AG08396 (cell line): ENCODE measurements at regions not wholly inside any gene's neighbourhood (a gene's known extent, or its start where the extent isn't known, plus 50 kb on each side); places are given as distances from the start of the nearest gene placed in this dataset.
A peak's percentile ranks its signal among the peaks of the same experiment; 100 is the strongest.

ENCODE experiments used
- DNase-seq: peaks from one replicate; pipeline ENCODE4 v3.0.0; 2012; ENCODE audit warnings: low spot score, mixed read lengths

DNA sequence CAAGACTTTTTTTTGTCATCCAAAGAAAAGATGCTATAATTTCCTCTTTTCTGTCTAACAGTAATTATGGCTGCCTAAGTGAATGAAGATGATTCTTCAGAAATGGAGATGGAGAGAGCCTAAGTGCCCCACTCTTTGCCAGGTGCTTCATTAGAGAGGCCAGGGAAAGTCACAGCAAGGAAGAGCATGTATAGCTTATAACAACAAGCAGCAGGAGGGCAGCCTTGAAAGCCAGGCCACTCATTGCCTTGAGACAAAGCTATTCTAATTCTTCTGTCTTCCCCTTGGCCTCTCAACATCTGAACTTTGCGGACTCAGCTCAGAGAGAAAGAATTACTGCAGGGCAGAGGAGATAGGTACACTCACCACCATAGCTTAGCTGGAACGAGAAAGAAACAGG is 112.0 kb upstream of the ZNF366 start:
- DNase-seq: no peak

- no peak for DNase-seq
These were observed 111.5 kb upstream of the ZNF366 start for GRCh38 chr5:72618708-72619107.

DNA sequence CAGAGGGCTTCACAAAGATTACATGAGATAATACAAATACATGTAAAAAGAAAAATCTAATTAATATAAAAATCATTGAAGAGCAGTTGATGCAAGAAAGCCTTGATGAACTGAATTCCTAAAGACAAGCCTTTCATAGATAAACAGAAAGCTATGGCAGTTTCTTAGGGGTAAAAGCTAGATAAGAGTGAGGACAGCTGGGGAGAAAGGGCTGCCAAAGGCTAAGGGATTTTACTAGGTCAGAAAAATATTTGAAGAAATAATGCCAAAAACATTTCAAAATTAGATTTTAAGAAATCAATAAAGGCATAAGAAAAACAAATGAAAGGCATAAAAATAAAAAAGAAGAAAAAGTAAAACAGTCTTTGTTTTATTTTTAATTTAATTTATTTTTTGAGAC is 107.9 kb upstream of the ZNF366 start:
- no peak for DNase-seq

DNA sequence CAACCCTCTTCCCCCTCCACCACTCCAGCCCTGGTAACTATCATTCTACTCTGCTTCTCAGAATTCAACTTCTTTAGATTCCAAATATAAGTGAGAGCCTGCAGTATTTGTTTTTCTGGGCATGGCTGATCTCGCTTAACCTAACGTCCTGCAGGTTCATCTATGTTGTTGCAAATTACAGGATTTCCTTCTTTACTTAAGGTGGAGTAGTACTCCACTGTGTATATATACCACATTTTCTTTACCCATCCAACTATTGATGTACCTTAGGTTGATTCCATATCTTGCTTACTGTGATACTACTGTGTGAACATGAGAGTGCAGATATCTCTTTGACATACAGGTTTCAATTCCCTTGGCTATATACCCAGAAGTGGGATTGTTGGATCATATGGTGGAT is 106.3 kb upstream of the ZNF366 start:
- DNase-seq: no peak

DNA sequence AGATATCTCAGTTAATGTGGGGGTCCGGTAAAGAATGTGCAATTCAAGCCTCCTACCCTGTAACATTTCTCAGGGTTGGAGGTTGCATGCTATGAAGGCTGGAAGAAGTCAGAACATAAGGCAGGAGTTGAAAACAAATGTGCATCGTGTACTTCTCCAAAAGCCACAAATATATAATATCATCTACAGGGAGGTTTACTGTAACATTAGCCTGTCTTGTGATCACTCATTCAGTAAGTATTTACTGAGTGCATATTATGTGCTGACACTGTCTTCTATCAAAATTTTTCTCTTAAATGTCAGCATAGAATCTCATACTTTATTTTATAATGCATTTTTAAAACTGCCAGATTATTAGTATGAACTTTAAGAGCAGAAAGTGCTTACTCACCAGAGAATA is 105.6 kb upstream of the ZNF366 start:
- no peak for DNase-seq

- peak; percentile 74 for DNase-seq
These were observed 104.0 kb upstream of the ZNF366 start for GRCh38 chr5:72611118-72611730.

- no peak for DNase-seq
These were observed 101.7 kb upstream of the ZNF366 start for GRCh38 chr5:72608926-72609325.

- DNase-seq: no peak
These were observed 101.1 kb upstream of the ZNF366 start for GRCh38 chr5:72608297-72608696.

- DNase-seq: no peak
These were observed 100.2 kb upstream of the ZNF366 start for GRCh38 chr5:72607381-72607780.

DNA sequence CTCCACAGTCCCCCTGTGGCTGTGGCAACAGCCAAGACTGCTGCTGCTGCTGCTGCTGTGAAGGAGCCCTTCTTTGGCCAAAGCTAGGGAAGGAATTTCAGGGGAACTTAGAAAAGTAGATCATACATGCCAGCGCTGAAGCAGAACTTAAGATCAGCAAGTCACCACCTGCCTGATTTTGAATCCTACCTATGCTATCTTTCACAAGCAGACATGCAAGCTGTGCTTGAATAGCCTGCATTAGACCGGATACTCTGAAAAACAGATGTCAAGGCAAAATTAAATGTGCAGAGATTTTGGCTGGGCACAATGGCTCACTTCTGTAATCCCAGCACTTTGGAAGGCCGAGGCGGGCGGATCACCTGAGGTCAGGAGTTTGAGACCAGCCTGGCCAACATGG is 99.3 kb upstream of the ZNF366 start:
- no peak for DNase-seq

GRCh38 chr5:72605632-72606031 is 98.4 kb upstream of the ZNF366 start:
- DNase-seq: no peak

GRCh38 chr5:72604798-72605154 is 97.6 kb upstream of the ZNF366 start:
- no peak for DNase-seq

DNA sequence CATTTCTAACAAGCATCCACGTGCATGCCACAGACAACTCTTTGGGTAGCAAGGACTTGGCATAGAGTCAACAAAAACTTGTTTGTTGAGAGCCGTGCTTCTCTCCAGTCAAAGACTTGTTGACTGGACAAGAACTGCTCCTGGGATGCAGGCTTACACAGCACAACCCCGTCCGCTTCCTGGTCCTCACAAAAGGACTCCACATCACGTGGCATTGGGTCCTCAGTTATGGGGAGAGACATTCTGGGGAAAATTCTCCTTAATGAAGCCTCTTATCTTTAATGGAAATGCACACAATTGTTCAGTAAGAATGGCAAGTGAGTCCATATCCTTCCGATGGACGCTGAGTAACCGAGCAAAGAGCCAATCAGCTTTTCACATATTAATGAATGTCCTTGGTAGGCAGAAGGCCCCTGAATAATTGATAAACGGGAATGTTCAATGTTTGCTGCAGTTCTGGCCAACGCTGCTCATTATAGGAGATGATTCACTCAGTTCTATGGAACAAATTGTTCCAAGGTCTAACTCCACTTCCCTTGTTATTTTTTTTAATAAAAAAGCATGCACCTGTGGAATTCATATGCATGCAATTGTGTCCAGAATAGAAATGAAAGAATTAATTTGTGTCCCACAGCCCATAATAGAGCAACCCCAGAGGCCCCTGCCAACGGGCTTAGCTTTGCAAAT is 97.0 kb upstream of the ZNF366 start:
- DNase-seq: no peak

GRCh38 chr5:72602696-72603685 is 95.8 kb upstream of the ZNF366 start:
- no peak for DNase-seq

DNA sequence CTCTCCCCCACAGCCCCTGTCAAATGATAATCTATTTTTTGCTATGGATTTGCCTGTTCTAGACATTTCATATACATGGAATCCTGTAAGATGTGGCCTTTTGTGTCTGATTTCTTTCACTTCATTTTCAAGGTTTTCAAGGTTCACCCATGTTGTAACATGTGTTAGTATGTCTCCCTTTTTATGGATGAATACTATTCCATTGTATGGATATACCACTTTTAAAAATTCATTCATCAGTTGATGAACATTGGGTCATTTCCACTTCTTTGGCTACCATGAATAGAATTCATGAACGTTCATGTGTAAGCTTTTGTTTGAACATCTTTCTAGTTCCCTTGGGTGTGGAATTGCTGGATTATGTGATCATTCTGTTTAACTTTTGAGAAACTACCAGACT is 94.7 kb upstream of the ZNF366 start:
- DNase-seq: no peak

DNA sequence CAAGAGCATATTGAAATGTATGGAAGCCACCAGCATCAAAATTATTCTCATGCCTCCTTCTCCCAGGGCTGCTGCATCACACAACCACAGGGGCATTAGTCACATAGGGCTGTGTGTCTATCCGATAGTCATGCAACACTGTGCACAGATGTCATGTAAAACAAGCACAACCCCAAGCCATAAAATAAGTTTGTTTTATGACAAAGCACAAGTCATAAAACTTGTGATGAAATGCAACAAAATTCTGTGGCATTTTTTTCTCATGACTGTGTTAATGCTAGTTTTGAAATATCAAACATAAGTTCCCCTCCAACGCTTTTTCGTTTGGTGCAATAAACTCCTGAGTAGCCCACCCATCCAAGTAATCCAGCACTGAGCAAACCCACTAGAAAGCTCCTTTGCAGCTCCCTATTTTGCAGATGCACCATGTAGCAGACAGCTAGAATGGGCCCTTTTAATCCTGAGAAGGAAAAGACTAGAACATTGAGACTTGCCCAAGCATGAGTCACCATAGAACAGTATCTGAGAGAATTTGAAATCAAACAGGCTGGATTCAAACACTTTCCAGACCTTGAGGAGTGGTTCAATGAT is 93.3 kb upstream of the ZNF366 start:
- peak; percentile 78 for DNase-seq

- no peak for DNase-seq
These were observed 92.5 kb upstream of the ZNF366 start for GRCh38 chr5:72599519-72600370.

DNA sequence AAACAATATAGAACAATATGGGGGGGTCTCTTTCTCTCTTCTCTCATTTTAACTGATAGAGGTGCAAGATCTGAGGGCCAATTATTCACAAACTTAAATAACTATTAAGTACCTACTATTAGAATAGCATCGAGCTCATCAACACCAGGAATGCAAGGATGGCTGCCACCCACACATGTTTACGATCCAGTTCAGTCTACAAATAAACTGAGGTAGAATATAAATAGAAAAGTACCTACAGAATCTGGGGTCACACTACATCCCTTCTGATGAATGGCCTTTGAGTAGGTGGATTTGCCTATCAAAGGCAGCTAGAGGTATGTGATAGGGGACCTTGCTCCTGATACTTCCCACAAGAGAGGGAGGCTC is 91.8 kb upstream of the ZNF366 start:
- DNase-seq: no peak

- no peak for DNase-seq
These were observed 91.3 kb upstream of the ZNF366 start for GRCh38 chr5:72598401-72599064.

GRCh38 chr5:72597456-72597948 is 90.3 kb upstream of the ZNF366 start:
- DNase-seq: peak; percentile 76

DNA sequence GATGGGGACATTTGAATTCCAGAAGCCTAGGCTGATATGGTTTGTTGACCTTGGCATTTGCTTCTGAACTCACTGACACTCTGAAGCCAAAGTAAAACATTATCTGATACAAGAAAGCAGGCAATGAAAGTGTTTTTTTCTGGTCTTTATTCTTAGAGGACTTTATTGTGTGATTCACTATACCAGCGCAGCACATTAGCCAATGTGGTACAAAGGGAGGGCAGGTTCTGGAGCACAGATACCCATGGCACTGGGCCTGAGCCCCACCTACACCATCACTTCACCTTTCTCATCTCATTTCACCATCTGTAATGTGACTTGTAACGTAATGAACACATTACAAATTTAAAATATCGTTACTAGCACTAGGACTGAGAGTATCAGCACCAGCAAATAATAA is 89.7 kb upstream of the ZNF366 start:
- no peak for DNase-seq
